ENCODE measurements at regions not wholly inside any gene's neighbourhood (a gene's known extent, or its start where the extent isn't known, plus 50 kb on each side); places are given as distances from the start of the nearest gene placed in this dataset.
"Not testable (repeated sequence)": the region's sequence is repeated elsewhere in the genome, so short reads cannot be mapped to it uniquely, and the experiment has no call there.

GRCh38 chrX:68978255-68978654, 149.4 kb downstream of the EFNB1 start:
- TF ChIP-seq ZFX (IDR thresholded peaks at IDR 0.05; ENCODE audit: borderline replicate concordance), result no peak
- no peak for TF ChIP-seq CTCF (IDR thresholded peaks at IDR 0.05)
- no peak overlapping the region for H3K27ac ChIP-seq

- no peak overlapping the region for H3K27ac ChIP-seq
- TF ChIP-seq ZFX (IDR thresholded peaks at IDR 0.05; ENCODE audit: borderline replicate concordance) (no peak), CTCF (IDR thresholded peaks at IDR 0.05) (no peak)
Measured at GRCh38 chrX:68953331-68953730, 124.5 kb downstream of the EFNB1 start.

GRCh38 chrX:68951942-68952619, 123.3 kb downstream of the EFNB1 start:
- H3K27ac ChIP-seq, result not testable (repeated sequence)

- no peak overlapping the region for H3K27ac ChIP-seq
Measured at GRCh38 chrX:68950937-68951336, 122.1 kb downstream of the EFNB1 start.

GRCh38 chrX:68947882-68948605, 119.2 kb downstream of the EFNB1 start:
- no peak for TF ChIP-seq CTCF (IDR thresholded peaks at IDR 0.05)
- no peak for TF ChIP-seq ZFX (IDR thresholded peaks at IDR 0.05; ENCODE audit: borderline replicate concordance)
- no peak overlapping the region for H3K27ac ChIP-seq

More at GRCh38 chrX:68950937-68951336, 122.1 kb downstream of the EFNB1 start:
- TF ChIP-seq CTCF (IDR thresholded peaks at IDR 0.05) (no peak), ZFX (IDR thresholded peaks at IDR 0.05; ENCODE audit: borderline replicate concordance) (no peak)

GRCh38 chrX:68945603-68946228, 116.9 kb downstream of the EFNB1 start:
- TF ChIP-seq ZFX (IDR thresholded peaks at IDR 0.05; ENCODE audit: borderline replicate concordance) (no peak), CTCF (IDR thresholded peaks at IDR 0.05) (peak; percentile 24)
- no peak overlapping the region for H3K27ac ChIP-seq

- no peak for TF ChIP-seq CTCF (IDR thresholded peaks at IDR 0.05)
- no peak overlapping the region for H3K27ac ChIP-seq
Measured at GRCh38 chrX:68945081-68945602, 116.3 kb downstream of the EFNB1 start.
